ENCODE measurements at regions not wholly inside any gene's neighbourhood (a gene's known extent, or its start where the extent isn't known, plus 50 kb on each side); places are given as distances from the start of the nearest gene placed in this dataset.

GRCh38 chrX:63439580-63439979 is 88.4 kb upstream of the SPIN4 start (continued):
- TF ChIP-seq ZNF331 (CRISPR knock-in tag; IDR thresholded peaks at IDR 0.05; ENCODE audit: low read depth) (no peak), STAT1 (IDR thresholded peaks at IDR 0.05; ENCODE audit: unreplicated experiment) (no peak), POLR2AphosphoS5 (IDR thresholded peaks at IDR 0.05; ENCODE audit: low read depth) (no peak), CTCF (conservative IDR thresholded peaks at IDR 0.05; ENCODE audit: low read depth in 2 of 2) (no peak), ZNF462 (CRISPR knock-in tag; IDR thresholded peaks at IDR 0.05) (no peak)

GRCh38 chrX:63436865-63437264 is 85.7 kb upstream of the SPIN4 start:
- Histone ChIP-seq H2AFZ (no peak overlapping the region), H3K36me3 (ENCODE audit: insufficient read depth) (no peaks in the 10 kb centered on the region), H3K4me1 (ENCODE audit: insufficient read depth) (no peaks in the 10 kb centered on the region), H3K79me2 (replicated peaks; ENCODE audit: insufficient read depth) (no peaks in the 10 kb centered on the region), H3K4me3 (no peak overlapping the region), H4K20me1 (replicated peaks; ENCODE audit: insufficient read depth) (no peaks in the 10 kb centered on the region), H3F3A (replicated peaks; ENCODE audit: low read depth) (no peaks in the 10 kb centered on the region), H3K9me2 (ENCODE audit: insufficient read depth) (no peaks in the 10 kb centered on the region), H3K4me2 (no peak overlapping the region), H3K27me3 (ENCODE audit: insufficient read depth) (no peaks in the 10 kb centered on the region), H3K27ac (ENCODE audit: low read depth) (no peak overlapping the region)
- H3K27ac Mint-ChIP-seq = no peak overlapping the region
- no peaks in the 10 kb centered on the region; the same call in 2 of the 3 replicates for H3K4me1 Mint-ChIP-seq
- H3K4me3 Mint-ChIP-seq = no peak overlapping the region
- H3K36me3 Mint-ChIP-seq (ENCODE audit: low read depth) = peaks cover 4% of the 10 kb centered on the region; the same call in 2 of the 3 replicates
- DNase-seq (ENCODE audit: low spot score) = no peak
- ATAC-seq = no peak
- H3K27me3 Mint-ChIP-seq (ENCODE audit: insufficient read depth, low read depth, poor library complexity) = no peaks in the 10 kb centered on the region
- H3K9me3 Mint-ChIP-seq = no peaks in the 10 kb centered on the region; the same call in 2 of the 3 replicates
- no peak for TF ChIP-seq STAT1 (IDR thresholded peaks at IDR 0.05; ENCODE audit: unreplicated experiment)
- TF ChIP-seq CTCF (conservative IDR thresholded peaks at IDR 0.05; ENCODE audit: low read depth in 2 of 2) = no peak
- no peak for TF ChIP-seq ZNF462 (CRISPR knock-in tag; IDR thresholded peaks at IDR 0.05)

Data from GM23338 (cell line).